ENCODE measurements at regions not wholly inside any gene's neighbourhood (a gene's known extent, or its start where the extent isn't known, plus 50 kb on each side); places are given as distances from the start of the nearest gene placed in this dataset.

DNA sequence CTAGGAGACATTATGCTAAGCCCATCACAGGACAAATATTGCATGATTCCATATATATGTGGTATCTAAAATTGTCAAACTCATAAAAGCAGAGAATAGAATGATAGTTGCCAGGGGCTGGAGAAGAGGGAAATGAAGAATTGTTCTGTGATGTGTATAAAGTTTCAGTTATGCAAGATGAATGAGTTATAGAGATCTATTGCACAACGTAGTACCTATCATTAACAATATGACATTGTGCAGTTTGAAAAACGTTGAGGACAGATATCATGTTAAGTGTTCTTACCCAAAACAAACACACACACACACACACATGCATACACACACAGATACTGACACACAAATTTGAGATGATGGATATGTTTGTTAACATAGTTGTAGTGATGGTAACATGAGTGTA, 871.6 kb upstream of the GOT2 start:
- TF ChIP-seq GATA2 (IDR thresholded peaks at IDR 0.05; ENCODE audit: low read depth, low read length), result no peak
- no peak for TF ChIP-seq GATA3 (IDR thresholded peaks at IDR 0.05; ENCODE audit: low read depth, low read length)

Measured in SH-SY5Y (cell line).